ENCODE measurements at regions not wholly inside any gene's neighbourhood (a gene's known extent, or its start where the extent isn't known, plus 50 kb on each side); places are given as distances from the start of the nearest gene placed in this dataset.
"Not testable (repeated sequence)": the region's sequence is repeated elsewhere in the genome, so short reads cannot be mapped to it uniquely, and the experiment has no call there.

GRCh38 chr7:152541892-152542291 is 106.1 kb upstream of the KMT2C start:
- no peak for DNase-seq

GRCh38 chr7:152539190-152539495 is 103.3 kb upstream of the KMT2C start:
- not testable (repeated sequence) for DNase-seq

- DNase-seq: not testable (repeated sequence)
Observed at GRCh38 chr7:152538346-152539189, 102.8 kb upstream of the KMT2C start.

GRCh38 chr7:152537639-152538038 is 101.8 kb upstream of the KMT2C start:
- DNase-seq: no peak

GRCh38 chr7:152528612-152529011 is 92.8 kb upstream of the KMT2C start:
- no peak for DNase-seq

- no peak for DNase-seq
Observed at GRCh38 chr7:152527610-152528032, 91.8 kb upstream of the KMT2C start.

GRCh38 chr7:152523916-152524315 is 88.1 kb upstream of the KMT2C start:
- DNase-seq: no peak

GRCh38 chr7:152522571-152523067 is 86.8 kb upstream of the KMT2C start:
- DNase-seq: peak; percentile 98

- DNase-seq: no peak
Observed at GRCh38 chr7:152521420-152522337, 85.9 kb upstream of the KMT2C start.

- DNase-seq: no peak
Observed at GRCh38 chr7:152520861-152521302, 85.1 kb upstream of the KMT2C start.

GRCh38 chr7:152519290-152519689 is 83.5 kb upstream of the KMT2C start:
- DNase-seq: no peak

GRCh38 chr7:152516216-152516615 is 80.4 kb upstream of the KMT2C start:
- no peak for DNase-seq

- not testable (repeated sequence) for DNase-seq
Observed at GRCh38 chr7:152515266-152515950, 79.6 kb upstream of the KMT2C start.

- DNase-seq: no peak
Observed at GRCh38 chr7:152514771-152515105, 78.9 kb upstream of the KMT2C start.

GRCh38 chr7:152513861-152514770 is 78.3 kb upstream of the KMT2C start:
- DNase-seq: no peak

GRCh38 chr7:152512706-152513105 is 76.9 kb upstream of the KMT2C start:
- peak; percentile 52 for DNase-seq

- no peak for DNase-seq
Observed at GRCh38 chr7:152511736-152512135, 75.9 kb upstream of the KMT2C start.

GRCh38 chr7:152508701-152509100 is 72.9 kb upstream of the KMT2C start:
- DNase-seq: no peak

- DNase-seq: no peak
Observed at GRCh38 chr7:152505606-152506005, 69.8 kb upstream of the KMT2C start.

- DNase-seq: no peak
Observed at GRCh38 chr7:152504816-152505215, 69.0 kb upstream of the KMT2C start.

- DNase-seq: no peak
Observed at GRCh38 chr7:152504367-152504766, 68.6 kb upstream of the KMT2C start.

All from NCI-H2171 treated with DMSO at 0.1 percent for 48 hours (cell line).